Astrocyte of the spinal cord (primary cell): ENCODE measurements at regions not wholly inside any gene's neighbourhood (a gene's known extent, or its start where the extent isn't known, plus 50 kb on each side); places are given as distances from the start of the nearest gene placed in this dataset.

Experiments used
- DNase-seq: peaks from one replicate; pipeline ENCODE4 v3.0.0; 2011; ENCODE audit warnings: low read depth, low spot score
- H3K4me3 ChIP-seq: 2 replicates; pipeline ENCODE4 v1.5.1; 2011; ENCODE audit warnings: low read depth, mild to moderate bottlenecking, low read length, moderate library complexity
- in situ Hi-C: cut with HindIII; loops from 2 replicates; pipeline ENCODE4 v1.10.0; 2017; ENCODE audit warnings: low sequenced_read_pairs
- TF ChIP-seq, protein P1 (sequence below): IDR thresholded peaks from 2 replicates; pipeline ENCODE4 v1.5.1; 2012; ENCODE audit warnings: low read depth, mild to moderate bottlenecking, low read length, inconsistent platforms

DNA sequence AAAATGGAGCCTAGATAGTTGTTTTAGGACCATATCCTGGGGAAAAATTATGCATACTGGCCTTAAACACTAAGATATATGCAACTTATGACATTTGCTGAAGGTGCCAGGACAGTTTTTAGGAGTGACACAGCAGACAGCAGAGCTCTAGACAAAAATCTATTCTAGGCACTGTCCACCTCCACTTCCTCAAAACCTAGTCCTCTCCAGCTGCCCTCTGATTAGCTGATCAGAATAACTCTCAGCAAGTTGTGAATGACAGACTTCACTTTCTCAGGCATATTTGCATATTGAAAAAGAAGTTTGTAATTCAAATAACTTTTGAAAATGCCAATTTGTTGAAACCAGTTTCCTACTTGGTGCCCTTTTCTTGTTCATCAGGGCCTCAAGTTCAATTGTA, 152.3 kb upstream of the STEAP4 start:
- TF ChIP-seq, protein P1, sequence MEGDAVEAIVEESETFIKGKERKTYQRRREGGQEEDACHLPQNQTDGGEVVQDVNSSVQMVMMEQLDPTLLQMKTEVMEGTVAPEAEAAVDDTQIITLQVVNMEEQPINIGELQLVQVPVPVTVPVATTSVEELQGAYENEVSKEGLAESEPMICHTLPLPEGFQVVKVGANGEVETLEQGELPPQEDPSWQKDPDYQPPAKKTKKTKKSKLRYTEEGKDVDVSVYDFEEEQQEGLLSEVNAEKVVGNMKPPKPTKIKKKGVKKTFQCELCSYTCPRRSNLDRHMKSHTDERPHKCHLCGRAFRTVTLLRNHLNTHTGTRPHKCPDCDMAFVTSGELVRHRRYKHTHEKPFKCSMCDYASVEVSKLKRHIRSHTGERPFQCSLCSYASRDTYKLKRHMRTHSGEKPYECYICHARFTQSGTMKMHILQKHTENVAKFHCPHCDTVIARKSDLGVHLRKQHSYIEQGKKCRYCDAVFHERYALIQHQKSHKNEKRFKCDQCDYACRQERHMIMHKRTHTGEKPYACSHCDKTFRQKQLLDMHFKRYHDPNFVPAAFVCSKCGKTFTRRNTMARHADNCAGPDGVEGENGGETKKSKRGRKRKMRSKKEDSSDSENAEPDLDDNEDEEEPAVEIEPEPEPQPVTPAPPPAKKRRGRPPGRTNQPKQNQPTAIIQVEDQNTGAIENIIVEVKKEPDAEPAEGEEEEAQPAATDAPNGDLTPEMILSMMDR = no peak
- in situ Hi-C loops = no loop called here
- DNase-seq = no peak
- H3K4me3 ChIP-seq = no peak overlapping the region

DNA sequence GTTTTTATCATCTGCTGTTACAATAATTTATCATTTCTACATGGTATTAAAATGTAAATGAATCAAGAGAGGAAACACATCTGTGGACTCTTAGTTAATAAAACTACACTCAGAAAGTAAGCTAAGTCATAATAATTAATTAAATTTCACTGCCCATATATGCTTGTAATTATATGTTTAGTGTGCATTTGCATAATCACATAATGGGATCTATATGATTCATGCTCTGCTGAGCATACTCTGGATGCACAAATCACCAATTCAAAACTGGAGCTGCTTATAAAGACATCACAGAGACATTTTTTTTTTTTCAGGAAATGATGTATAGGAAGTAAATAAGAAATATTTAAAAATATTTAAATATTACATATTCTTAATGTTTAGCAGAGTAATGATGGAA, 151.6 kb upstream of the STEAP4 start:
- H3K4me3 ChIP-seq = no peak overlapping the region
- in situ Hi-C loops = no loop called here
- TF ChIP-seq, protein P1 = no peak
- DNase-seq = no peak

- in situ Hi-C loops = no loop called here
- no peak for DNase-seq
- H3K4me3 ChIP-seq = no peak overlapping the region
- TF ChIP-seq, protein P1 = no peak
These were observed 150.6 kb upstream of the STEAP4 start for GRCh38 chr7:88457320-88457719.

GRCh38 chr7:88456490-88456889, 149.8 kb upstream of the STEAP4 start:
- in situ Hi-C loops = no loop called here
- no peak overlapping the region for H3K4me3 ChIP-seq
- TF ChIP-seq, protein P1 = no peak
- no peak for DNase-seq

DNA sequence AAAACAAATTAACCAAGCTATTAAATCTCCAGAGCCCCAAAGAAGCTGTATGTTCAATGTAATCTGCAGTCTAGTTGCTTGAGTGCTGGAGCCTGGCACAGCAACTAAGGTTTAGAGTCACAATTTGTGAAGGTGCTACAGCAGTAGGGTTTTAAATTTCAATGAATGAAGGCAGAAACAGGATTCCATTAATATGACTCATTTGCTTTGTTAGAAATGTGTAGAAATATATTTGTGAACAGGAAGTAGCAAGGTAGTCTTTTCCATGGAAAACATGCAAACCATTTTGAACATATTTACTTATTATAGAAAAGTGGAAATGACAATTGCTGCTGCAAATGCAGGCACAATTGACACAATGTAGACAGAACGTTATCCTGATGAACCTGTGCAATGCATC, 149.0 kb upstream of the STEAP4 start:
- no peak overlapping the region for H3K4me3 ChIP-seq
- TF ChIP-seq, protein P1 = no peak
- in situ Hi-C loops = no loop called here
- DNase-seq = peak; percentile 3

DNA sequence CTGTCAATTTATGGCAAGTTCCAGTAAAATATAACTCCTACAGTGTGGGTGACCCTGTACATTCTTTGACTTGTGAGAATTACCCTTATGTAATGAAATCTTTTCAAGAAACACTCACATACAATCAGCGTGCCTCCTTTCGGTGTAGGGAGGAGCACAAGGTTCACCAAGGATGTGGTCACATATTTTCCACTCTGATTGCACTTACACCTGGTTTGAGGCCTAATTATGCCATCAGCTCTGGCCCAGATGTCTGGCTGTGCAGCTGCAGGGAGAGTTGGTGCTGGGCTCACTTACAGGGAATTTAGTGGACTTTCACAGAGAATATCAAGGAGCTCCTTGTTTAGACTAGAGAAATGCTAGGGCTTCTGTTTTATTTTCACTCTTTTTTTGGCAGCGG, 146.0 kb upstream of the STEAP4 start:
- no peak overlapping the region for H3K4me3 ChIP-seq
- TF ChIP-seq, protein P1 = no peak
- no peak for DNase-seq
- in situ Hi-C loops = no loop called here

DNA sequence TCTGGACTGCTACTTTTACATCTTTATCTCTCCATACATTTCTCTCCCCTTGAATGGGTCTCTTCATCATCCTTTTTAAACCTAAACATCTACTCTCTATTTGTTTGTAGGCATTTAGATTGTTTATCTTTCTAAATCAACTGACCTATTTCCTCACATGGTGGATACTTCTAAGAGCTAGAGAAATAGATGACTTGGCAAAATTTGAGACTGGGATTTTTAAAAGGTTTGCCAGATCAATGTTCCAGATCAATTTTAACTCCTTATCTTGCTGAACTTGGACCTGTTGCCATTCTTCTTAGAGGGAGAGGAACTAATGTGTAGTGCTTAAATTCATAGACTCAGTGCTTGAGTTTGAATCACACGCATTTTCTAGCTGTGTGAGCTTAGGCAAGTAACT, 144.2 kb upstream of the STEAP4 start:
- TF ChIP-seq, protein P1 = no peak
- in situ Hi-C loops = no loop called here
- DNase-seq = no peak
- no peak overlapping the region for H3K4me3 ChIP-seq
